GM12878 (cell line): ENCODE measurements at regions not wholly inside any gene's neighbourhood (a gene's known extent, or its start where the extent isn't known, plus 50 kb on each side); places are given as distances from the start of the nearest gene placed in this dataset.

Experiments used
- ATAC-seq: fragments of 200-7000 bp; cut with Tn5 transposase; 3 replicates; pipeline ENCODE4 v1.9.1; 2020; ENCODE audit warnings: mild to moderate bottlenecking, moderate library complexity
- BruUV-seq: library from RNA; stranded (reverse); fragments of 400-500 nt; replicated peaks from 2 replicates; lab custom pipeline; 2021; lab: Mats Ljungman, UMichigan
- CTCF ChIA-PET: fragments of 300-600 bp; sonication (Branson Sonifier 250); formaldehyde crosslinking; extraction: SDS; loops from one replicate; lab custom pipeline; 2021; ENCODE audit warnings: inconsistent platforms; lab: Yijun Ruan, JAX
- POLR2A ChIA-PET: fragments of 350-600 bp; formaldehyde crosslinking; extraction: SDS; loops from one replicate; lab custom pipeline; 2021; ENCODE audit warnings: inconsistent platforms; lab: Charles Lee
- RAD21 ChIA-PET: fragments of 300-600 bp; sonication (Branson Sonifier 250); formaldehyde crosslinking; loops from one replicate; lab custom pipeline; 2023; ENCODE audit warnings: antibody characterized with exemption; ENCODE audit not compliant: unreplicated experiment; lab: Charles Lee
- SMC1A ChIA-PET: fragments of 300-600 bp; sonication (Branson Sonifier 250); formaldehyde crosslinking; loops from one replicate; lab custom pipeline; 2023; ENCODE audit not compliant: unreplicated experiment, uncharacterized antibody; lab: Charles Lee
- DNase-seq: peaks from one replicate; pipeline ENCODE4 v3.0.0-alpha.2; 2011; ENCODE audit warnings: low read depth, low spot score
- FAIRE-seq: peaks from 3 replicates; lab custom pipeline; 2011; peaks lifted over from hg19 to GRCh38; lab: Jason Lieb, UNC
- H2AFZ ChIP-seq: 2 replicates; pipeline ENCODE4 v1.6.0; 2011; ENCODE audit warnings: low read depth, low read length, control low read depth; ENCODE audit not compliant: control insufficient read depth
- H3K27ac ChIP-seq: 2 replicates; pipeline ENCODE4 v1.5.1; 2011; ENCODE audit warnings: control low read depth; ENCODE audit not compliant: control insufficient read depth, insufficient read depth
- H3K27me3 ChIP-seq, 2 experiments: replicated peaks in 1 of 2; 2 replicates each; pipeline versions ENCODE4 v1.6.0 to v1.6.1; 2011; ENCODE audit warnings: low read length in 1 of 2; ENCODE audit not compliant: control insufficient read depth in 2 of 2, insufficient read depth in 2 of 2
- H3K36me3 ChIP-seq, 2 experiments: 2 replicates each; pipeline ENCODE4 v1.5.1; 2011; ENCODE audit warnings: low read length in 1 of 2; ENCODE audit not compliant: control insufficient read depth in 2 of 2, insufficient read depth in 2 of 2
- H3K4me1 ChIP-seq: 2 replicates; pipeline ENCODE4 v1.6.1; 2011; ENCODE audit warnings: mild to moderate bottlenecking, low read length, moderate library complexity, mixed read lengths; ENCODE audit not compliant: control insufficient read depth, insufficient read depth
- H3K4me2 ChIP-seq: 2 replicates; pipeline ENCODE4 v1.6.0; 2011; ENCODE audit warnings: control low read depth; ENCODE audit not compliant: control insufficient read depth, insufficient read depth
- H3K4me3 ChIP-seq: fragments of 200-600 bp; sonication (generic); 2 replicates; pipeline ENCODE4 v1.5.1; 2016
- H3K79me2 ChIP-seq: 2 replicates; pipeline ENCODE4 v1.6.0; 2011; ENCODE audit warnings: low read length; ENCODE audit not compliant: control insufficient read depth, insufficient read depth
- H3K9ac ChIP-seq: 2 replicates; pipeline ENCODE4 v1.8.0; 2011; ENCODE audit warnings: low read length, control low read depth, mixed read lengths; ENCODE audit not compliant: control insufficient read depth, insufficient read depth
- H3K9me3 ChIP-seq: replicated peaks from 3 replicates; pipeline ENCODE4 v1.5.1; 2011; ENCODE audit warnings: mild to moderate bottlenecking, low read length; ENCODE audit not compliant: control insufficient read depth, insufficient read depth
- H4K20me1 ChIP-seq: 2 replicates; pipeline ENCODE4 v1.6.0; 2011; ENCODE audit not compliant: control insufficient read depth, insufficient read depth
- ATF2 ChIP-seq: IDR thresholded peaks from 2 replicates; pipeline ENCODE4 v1.6.1; 2012; ENCODE audit warnings: low read length, inconsistent platforms
- HDGF ChIP-seq: fragments of 450-650 bp; IDR thresholded peaks from 2 replicates; pipeline ENCODE4 v1.6.1; 2016; ENCODE audit warnings: antibody characterized with exemption
- NR2C2 ChIP-seq: IDR thresholded peaks from 2 replicates; pipeline ENCODE4 v1.6.1; 2011; ENCODE audit warnings: borderline replicate concordance, low read depth; ENCODE audit not compliant: control insufficient read depth, insufficient read length
- RBBP5 ChIP-seq: fragments of 200-600 bp; sonication (generic); conservative IDR thresholded peaks from 2 replicates; pipeline ENCODE4 v1.6.1; 2016
- RELA ChIP-seq: fragments of 450-650 bp; IDR thresholded peaks from 2 replicates; pipeline ENCODE4 v1.8.0; 2014; ENCODE audit warnings: borderline replicate concordance; ENCODE audit not compliant: partially characterized antibody
- SMARCA5 ChIP-seq: fragments of 450-650 bp; IDR thresholded peaks from 2 replicates; pipeline ENCODE4 v1.6.1; 2017; ENCODE audit warnings: mild to moderate bottlenecking
- ZBTB33 ChIP-seq: fragments of 450-650 bp; IDR thresholded peaks from 2 replicates; pipeline ENCODE4 v1.6.1; 2017; ENCODE audit warnings: mild to moderate bottlenecking
- ZNF217 ChIP-seq: fragments of 450-650 bp; IDR thresholded peaks from 2 replicates; pipeline ENCODE4 v1.6.1; 2017; ENCODE audit warnings: antibody characterized with exemption, mild to moderate bottlenecking
- WGBS: methylation state at CpG from one replicate; pipeline ENCODE4 v1.1.6; 2016; ENCODE audit warnings: low lambda C conversion rate; ENCODE audit not compliant: insufficient replicate concordance, insufficient coverage; ENCODE audit errors: missing lambda C conversion rate; 5-methylcytosine and 5-hydroxymethylcytosine counted together
- in situ Hi-C: fragments of 300-500 bp; cut with MboI; formaldehyde crosslinking; loops from 9 replicates; pipeline ENCODE4 v1.14.3; 2018; ENCODE audit warnings: mixed read lengths
- intact Hi-C: fragments of 100-400 bp; cut with micrococcal nuclease; formaldehyde crosslinking; loops from one replicate; pipeline ENCODE4 v1.14.2; 2022; ENCODE audit not compliant: unreplicated experiment

GRCh38 chr4:117311215-117311614, 225.8 kb upstream of the TRAM1L1 start:
- BruUV-seq, result no TSS peak
- 2% methylated on average over 2 of the region's 2 CpGs for WGBS
- RAD21 ChIA-PET, result no interaction called here
- H3K27me3 ChIP-seq, result no peaks in the 10 kb centered on the region
- no peak overlapping the region for H3K9ac ChIP-seq
- H3K9me3 ChIP-seq, result no peaks in the 10 kb centered on the region
- in situ Hi-C loops (no loop called here), intact Hi-C loops (no loop called here)
- TF ChIP-seq RBBP5 (no peak), HDGF (no peak)
- DNase-seq, result no peak
- no peaks in the 10 kb centered on the region for H3K4me1 ChIP-seq
- H3K27ac ChIP-seq, result no peak overlapping the region
- no peaks in the 10 kb centered on the region for H4K20me1 ChIP-seq
- H3K4me3 ChIP-seq, result no peak overlapping the region
- CTCF ChIA-PET, result no interaction called here
- no peak for FAIRE-seq
- H3K4me2 ChIP-seq, result no peak overlapping the region
- no peak for ATAC-seq
- no peak overlapping the region for H2AFZ ChIP-seq
- POLR2A ChIA-PET, result no interaction called here
- H3K79me2 ChIP-seq, result no peaks in the 10 kb centered on the region
- no peaks in the 10 kb centered on the region for H3K36me3 ChIP-seq
- SMC1A ChIA-PET, result interaction anchor here (0.5 kb wide), 1 partner anchor 185 kb away, joined by 3 read pairs; no protein-coding TSS in a partner anchor

GRCh38 chr4:117311989-117312388, 226.6 kb upstream of the TRAM1L1 start:
- ChIA-PET SMC1A (interaction anchor here (0.5 kb wide), 1 partner anchor 184 kb away, joined by 3 read pairs; no protein-coding TSS in a partner anchor), CTCF (no interaction called here), RAD21 (no interaction called here), POLR2A (no interaction called here)
- intact Hi-C loops (no loop called here), in situ Hi-C loops (no loop called here)
- FAIRE-seq (no peak), DNase-seq (no peak), ATAC-seq (no peak)
- WGBS, result 42% methylated on average over 3 of the region's 3 CpGs
- Histone ChIP-seq H3K27me3 (no peaks in the 10 kb centered on the region), H3K4me1 (no peaks in the 10 kb centered on the region), H3K79me2 (no peaks in the 10 kb centered on the region), H3K36me3 (no peaks in the 10 kb centered on the region), H3K9ac (no peak overlapping the region), H3K9me3 (no peaks in the 10 kb centered on the region), H2AFZ (no peak overlapping the region), H3K4me2 (no peak overlapping the region), H3K4me3 (no peak overlapping the region), H3K27ac (no peak overlapping the region), H4K20me1 (no peaks in the 10 kb centered on the region)
- TF ChIP-seq ZNF217, result no peak
- TF ChIP-seq SMARCA5, result no peak
- no peak for TF ChIP-seq RELA
- no peak for TF ChIP-seq ATF2
- no peak for TF ChIP-seq NR2C2
- no peak for TF ChIP-seq ZBTB33
- no TSS peak for BruUV-seq
